ENCODE measurements at regions not wholly inside any gene's neighbourhood (a gene's known extent, or its start where the extent isn't known, plus 50 kb on each side); places are given as distances from the start of the nearest gene placed in this dataset.

GRCh38 chr3:34178415-34178814, 380.0 kb downstream of the PDCD6IP start:
- DNase-seq (ENCODE audit: low spot score) (no peak), FAIRE-seq (no peak)

- no peak for FAIRE-seq
Observed at GRCh38 chr3:34179716-34180115, 381.3 kb downstream of the PDCD6IP start.

GRCh38 chr3:34180532-34180931, 382.1 kb downstream of the PDCD6IP start:
- FAIRE-seq (no peak), DNase-seq (ENCODE audit: low spot score) (no peak)

More at GRCh38 chr3:34179716-34180115, 381.3 kb downstream of the PDCD6IP start:
- DNase-seq (ENCODE audit: low spot score) = no peak

- no peak for DNase-seq (ENCODE audit: low spot score)
Observed at GRCh38 chr3:34183114-34183513, 384.7 kb downstream of the PDCD6IP start.

GRCh38 chr3:34183611-34184340, 385.3 kb downstream of the PDCD6IP start:
- FAIRE-seq = no peak
- no peak for DNase-seq (ENCODE audit: low spot score)

More at GRCh38 chr3:34183114-34183513, 384.7 kb downstream of the PDCD6IP start:
- FAIRE-seq = no peak

- DNase-seq (ENCODE audit: low spot score) (no peak), FAIRE-seq (no peak)
Observed at GRCh38 chr3:34185301-34185700, 386.9 kb downstream of the PDCD6IP start.

GRCh38 chr3:34189133-34189532, 390.7 kb downstream of the PDCD6IP start:
- FAIRE-seq (no peak), DNase-seq (ENCODE audit: low spot score) (no peak)

- no peak for DNase-seq (ENCODE audit: low spot score)
- FAIRE-seq = no peak
Observed at GRCh38 chr3:34196914-34197313, 398.5 kb downstream of the PDCD6IP start.

- FAIRE-seq = no peak
Observed at GRCh38 chr3:34198309-34198708, 399.9 kb downstream of the PDCD6IP start.

GRCh38 chr3:34200576-34200975, 402.1 kb downstream of the PDCD6IP start:
- DNase-seq (ENCODE audit: low spot score) (no peak), FAIRE-seq (no peak)

More at GRCh38 chr3:34198309-34198708, 399.9 kb downstream of the PDCD6IP start:
- no peak for DNase-seq (ENCODE audit: low spot score)

GRCh38 chr3:34202975-34203374, 404.5 kb downstream of the PDCD6IP start:
- no peak for FAIRE-seq
- no peak for DNase-seq (ENCODE audit: low spot score)

- no peak for DNase-seq (ENCODE audit: low spot score)
- no peak for FAIRE-seq
Observed at GRCh38 chr3:34203386-34203785, 405.0 kb downstream of the PDCD6IP start.

GRCh38 chr3:34207002-34207401, 408.6 kb downstream of the PDCD6IP start:
- FAIRE-seq = no peak
- no peak for DNase-seq (ENCODE audit: low spot score)

GRCh38 chr3:34207806-34208205, 409.4 kb downstream of the PDCD6IP start:
- FAIRE-seq (no peak), DNase-seq (ENCODE audit: low spot score) (no peak)

GRCh38 chr3:34212175-34212574, 413.7 kb downstream of the PDCD6IP start:
- no peak for DNase-seq (ENCODE audit: low spot score)
- no peak for FAIRE-seq

- FAIRE-seq (no peak), DNase-seq (ENCODE audit: low spot score) (no peak)
Observed at GRCh38 chr3:34212656-34213055, 414.2 kb downstream of the PDCD6IP start.

GRCh38 chr3:34213478-34213877, 415.0 kb downstream of the PDCD6IP start:
- DNase-seq (ENCODE audit: low spot score) (no peak), FAIRE-seq (no peak)

- DNase-seq (ENCODE audit: low spot score) = no peak
- no peak for FAIRE-seq
Observed at GRCh38 chr3:34216711-34217335, 418.4 kb downstream of the PDCD6IP start.

GRCh38 chr3:34218706-34219385, 420.4 kb downstream of the PDCD6IP start:
- DNase-seq (ENCODE audit: low spot score) (no peak), FAIRE-seq (no peak)

- no peak for FAIRE-seq
Observed at GRCh38 chr3:34219556-34219955, 421.1 kb downstream of the PDCD6IP start.

GRCh38 chr3:34225821-34226366, 427.5 kb downstream of the PDCD6IP start:
- FAIRE-seq (no peak), DNase-seq (ENCODE audit: low spot score) (no peak)

More at GRCh38 chr3:34219556-34219955, 421.1 kb downstream of the PDCD6IP start:
- DNase-seq (ENCODE audit: low spot score) = no peak

- FAIRE-seq (no peak), DNase-seq (ENCODE audit: low spot score) (no peak)
Observed at GRCh38 chr3:34229876-34230275, 431.4 kb downstream of the PDCD6IP start.

All from urothelium cell line (cell line).